HL-60/S4 (cell line): ENCODE measurements at regions not wholly inside any gene's neighbourhood (a gene's known extent, or its start where the extent isn't known, plus 50 kb on each side); places are given as distances from the start of the nearest gene placed in this dataset.

Source experiments
- in situ Hi-C: fragments of 300-500 bp; cut with MboI; formaldehyde crosslinking; loops from 2 replicates; pipeline ENCODE4 v1.14.3; 2022; ENCODE audit warnings: low sequenced_read_pairs

- in situ Hi-C loops: no loop called here
These were observed 343.0 kb upstream of the SEMA3D start for GRCh38 chr7:85529831-85530230.

- in situ Hi-C loops: no loop called here
These were observed 342.3 kb upstream of the SEMA3D start for GRCh38 chr7:85529201-85529600.

- in situ Hi-C loops: no loop called here
These were observed 341.7 kb upstream of the SEMA3D start for GRCh38 chr7:85528581-85528980.

GRCh38 chr7:85525676-85526075, 338.8 kb upstream of the SEMA3D start:
- in situ Hi-C loops: no loop called here

DNA sequence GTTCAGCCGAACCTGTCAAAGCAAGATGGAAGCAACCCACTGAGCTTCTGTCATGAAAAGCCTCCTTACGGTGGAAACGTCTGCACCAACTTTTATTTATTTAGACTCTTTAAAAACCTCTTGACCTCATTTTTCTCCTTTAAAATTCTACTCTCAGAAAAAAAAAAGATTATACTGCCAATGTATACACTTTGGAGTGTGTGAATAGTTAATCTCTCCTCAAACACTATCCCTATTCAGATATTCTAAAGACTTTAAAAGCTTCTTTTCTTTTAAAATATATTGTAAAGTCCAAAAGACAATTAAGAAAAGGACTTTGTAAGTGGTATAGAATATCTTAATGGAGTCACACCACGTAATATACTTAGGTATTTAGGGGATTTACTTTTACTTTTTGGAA, 335.2 kb upstream of the SEMA3D start:
- in situ Hi-C loops: no loop called here

GRCh38 chr7:85521108-85521694, 334.3 kb upstream of the SEMA3D start:
- in situ Hi-C loops: no loop called here

GRCh38 chr7:85520175-85520574, 333.3 kb upstream of the SEMA3D start:
- in situ Hi-C loops: no loop called here

- in situ Hi-C loops: no loop called here
These were observed 329.8 kb upstream of the SEMA3D start for GRCh38 chr7:85516675-85517074.

DNA sequence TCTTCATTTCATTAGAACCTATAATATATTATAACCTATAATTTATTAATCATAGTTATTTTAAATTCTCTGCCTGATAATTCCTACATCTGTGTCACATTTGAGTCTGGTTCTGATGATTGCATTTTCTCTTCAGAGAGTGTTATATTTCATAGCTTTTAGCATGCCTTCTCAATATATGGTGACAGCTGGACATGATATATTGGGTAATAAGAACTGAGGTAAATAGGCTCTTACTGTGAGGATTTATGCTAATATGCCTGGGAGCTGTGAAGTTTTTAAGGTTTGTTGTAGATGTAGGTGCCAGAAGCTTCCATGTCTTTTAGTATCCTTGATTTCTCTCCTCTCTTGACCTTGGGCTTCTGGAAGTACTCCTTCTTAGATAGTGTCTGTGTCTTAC, 325.9 kb upstream of the SEMA3D start:
- in situ Hi-C loops: no loop called here

GRCh38 chr7:85510287-85510686, 323.4 kb upstream of the SEMA3D start:
- in situ Hi-C loops: no loop called here

- in situ Hi-C loops: no loop called here
These were observed 322.6 kb upstream of the SEMA3D start for GRCh38 chr7:85509476-85509875.

DNA sequence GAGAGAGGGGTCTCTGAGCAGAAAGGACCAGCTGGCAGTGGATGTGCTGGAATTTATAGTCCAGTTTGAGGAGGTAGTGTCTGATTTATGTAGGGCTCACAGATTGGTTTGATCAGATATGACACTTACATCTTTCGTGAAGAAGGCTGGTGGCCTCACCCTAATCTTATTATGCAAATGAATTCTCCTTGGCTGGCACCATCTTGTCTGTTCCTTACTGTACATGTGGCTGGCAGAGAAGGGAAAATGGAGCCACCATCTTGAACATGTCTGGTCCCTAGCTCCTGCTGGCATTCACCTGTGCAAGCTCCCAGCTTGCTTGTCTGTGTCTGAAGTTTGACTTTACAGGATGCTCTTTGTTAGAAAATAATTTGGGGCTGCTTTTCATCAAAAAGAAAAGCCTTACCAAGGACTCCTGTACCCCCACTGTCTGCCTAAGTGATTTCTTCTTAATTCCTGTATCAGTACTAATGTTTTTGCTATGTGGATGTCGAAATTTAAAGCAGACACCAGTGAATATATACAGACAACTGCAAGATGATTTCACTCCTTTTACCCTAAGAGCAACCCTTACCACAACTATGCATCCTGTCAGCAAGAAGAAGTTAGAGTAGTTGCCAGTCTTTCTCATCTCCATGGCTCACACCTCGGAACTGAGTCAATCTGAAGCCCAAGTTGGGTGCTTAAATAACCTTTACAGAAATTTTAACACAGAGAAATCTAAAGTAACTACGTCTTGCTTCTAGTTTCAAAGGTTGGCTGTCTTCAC, 322.0 kb upstream of the SEMA3D start:
- in situ Hi-C loops: no loop called here

DNA sequence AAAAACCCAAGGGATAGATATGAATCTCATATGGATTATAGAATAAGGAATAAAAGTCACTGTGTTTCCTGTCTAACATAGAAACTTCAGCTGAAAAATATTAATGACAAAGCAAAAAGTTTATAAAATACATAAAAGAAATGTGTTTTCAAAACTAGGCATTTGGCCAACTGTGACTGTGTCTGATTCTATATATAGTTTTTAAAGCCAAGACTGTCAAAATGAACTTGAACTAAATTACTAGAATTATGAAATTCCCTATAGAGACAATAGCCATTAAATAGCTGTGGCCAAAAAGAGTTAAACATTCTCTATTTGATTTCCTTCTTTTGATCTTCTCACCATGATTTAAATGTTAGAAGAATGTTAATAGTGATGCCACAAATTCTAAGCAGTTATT, 311.2 kb upstream of the SEMA3D start:
- in situ Hi-C loops: no loop called here

- in situ Hi-C loops: no loop called here
These were observed 302.6 kb upstream of the SEMA3D start for GRCh38 chr7:85489498-85489897.

DNA sequence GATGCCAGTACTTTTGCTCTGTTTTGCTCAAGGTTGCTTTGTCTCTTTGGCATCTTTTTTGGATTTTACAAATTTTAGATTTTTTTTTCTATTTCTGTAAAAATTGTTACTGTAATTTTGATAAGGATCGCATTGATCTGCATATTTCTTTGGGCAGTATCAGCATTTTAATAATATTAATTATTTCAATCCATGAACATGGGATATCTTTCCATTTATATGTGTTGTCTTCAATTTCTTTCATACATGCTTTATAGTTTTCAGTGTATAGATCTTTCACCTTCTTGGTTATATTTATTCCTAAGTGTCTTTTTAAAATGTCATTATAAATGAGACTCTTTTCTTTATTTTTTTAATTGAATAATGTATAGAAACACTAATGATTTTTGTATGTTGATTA, 301.6 kb upstream of the SEMA3D start:
- in situ Hi-C loops: no loop called here

- in situ Hi-C loops: no loop called here
These were observed 296.3 kb upstream of the SEMA3D start for GRCh38 chr7:85483177-85483576.

GRCh38 chr7:85480666-85481065, 293.8 kb upstream of the SEMA3D start:
- in situ Hi-C loops: no loop called here

GRCh38 chr7:85479918-85480643, 293.2 kb upstream of the SEMA3D start:
- in situ Hi-C loops: no loop called here

- in situ Hi-C loops: no loop called here
These were observed 291.7 kb upstream of the SEMA3D start for GRCh38 chr7:85478530-85478929.

DNA sequence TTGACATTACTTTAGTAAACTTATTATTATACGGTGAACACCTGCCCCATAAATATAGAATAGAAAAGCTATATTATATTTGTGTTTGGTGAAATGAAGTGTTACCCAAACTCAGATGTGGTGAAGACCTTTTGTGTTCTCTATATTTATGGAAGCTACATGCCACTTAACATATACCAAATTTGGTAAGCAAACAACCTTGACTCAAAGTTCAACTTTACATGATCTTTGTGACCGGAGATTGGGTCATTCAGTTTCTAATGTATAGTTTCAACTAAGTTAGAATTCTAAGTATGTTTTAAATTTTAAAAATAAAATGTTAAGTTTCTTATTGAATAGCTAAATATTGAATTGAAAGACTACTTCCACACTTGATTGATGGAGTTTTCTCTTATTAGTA, 288.6 kb upstream of the SEMA3D start:
- in situ Hi-C loops: no loop called here

DNA sequence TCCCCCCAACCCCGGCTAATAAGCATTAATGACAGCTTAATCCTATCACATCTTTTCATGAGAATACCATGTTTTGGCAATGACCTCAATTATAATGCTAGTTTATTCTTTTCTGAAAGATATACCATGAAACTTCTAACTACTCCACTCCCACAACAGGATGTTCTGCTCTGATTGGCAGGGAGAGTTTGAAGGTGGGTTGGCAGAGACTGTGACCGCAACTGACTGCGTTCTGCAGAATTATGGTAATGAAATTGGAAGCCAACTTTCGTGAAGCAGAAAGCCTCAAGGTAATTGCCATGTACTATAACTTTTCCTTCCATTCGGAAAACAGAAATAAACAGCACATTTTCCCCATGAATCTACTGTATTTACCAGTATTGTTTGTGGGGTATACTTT, 288.2 kb upstream of the SEMA3D start:
- in situ Hi-C loops: no loop called here

GRCh38 chr7:85474234-85474633, 287.4 kb upstream of the SEMA3D start:
- in situ Hi-C loops: no loop called here
